Fibroblast of the aortic adventitia (primary cell): ENCODE measurements at regions not wholly inside any gene's neighbourhood (a gene's known extent, or its start where the extent isn't known, plus 50 kb on each side); places are given as distances from the start of the nearest gene placed in this dataset.

Source experiments
- DNase-seq: peaks from one replicate; pipeline ENCODE4 v3.0.0-alpha.2; 2010; ENCODE audit warnings: low read depth
- H3K4me3 ChIP-seq: 2 replicates; pipeline ENCODE4 v1.5.1; 2011; ENCODE audit warnings: low read depth, mild to moderate bottlenecking, control low read depth, low read length, moderate library complexity
- CTCF ChIP-seq: IDR thresholded peaks from 2 replicates; pipeline ENCODE4 v1.5.1; 2011; ENCODE audit warnings: mild to moderate bottlenecking, low read length, control low read depth, inconsistent platforms; ENCODE audit not compliant: insufficient read depth

GRCh38 chr16:80039777-80040176, 439.2 kb upstream of the MAF start:
- no peak for TF ChIP-seq CTCF
- DNase-seq: no peak
- H3K4me3 ChIP-seq: no peak overlapping the region

GRCh38 chr16:80038566-80038965, 438.0 kb upstream of the MAF start:
- no peak for TF ChIP-seq CTCF
- no peak overlapping the region for H3K4me3 ChIP-seq
- no peak for DNase-seq

GRCh38 chr16:80034948-80035663, 434.6 kb upstream of the MAF start:
- TF ChIP-seq CTCF: no peak
- H3K4me3 ChIP-seq: no peak overlapping the region
- DNase-seq: no peak

GRCh38 chr16:80034469-80034826, 433.9 kb upstream of the MAF start:
- no peak for TF ChIP-seq CTCF
- no peak for DNase-seq
- no peak overlapping the region for H3K4me3 ChIP-seq

- H3K4me3 ChIP-seq: no peak overlapping the region
- TF ChIP-seq CTCF: no peak
- DNase-seq: no peak
These were observed 433.4 kb upstream of the MAF start for GRCh38 chr16:80033783-80034468.

GRCh38 chr16:80029761-80030481, 429.4 kb upstream of the MAF start:
- TF ChIP-seq CTCF: no peak
- DNase-seq: no peak
- no peak overlapping the region for H3K4me3 ChIP-seq
